ENCODE measurements at regions not wholly inside any gene's neighbourhood (a gene's known extent, or its start where the extent isn't known, plus 50 kb on each side); places are given as distances from the start of the nearest gene placed in this dataset.
"Not testable (repeated sequence)": the region's sequence is repeated elsewhere in the genome, so short reads cannot be mapped to it uniquely, and the experiment has no call there.

- Histone ChIP-seq H3K36me3 (no peaks in the 10 kb centered on the region), H3K27me3 (no peaks in the 10 kb centered on the region), H3K4me2 (no peak overlapping the region), H3K27ac (no peak overlapping the region), H4K20me1 (no peaks in the 10 kb centered on the region; a peak in 1 of 22 replicates), H3K9me3 (replicated peaks in 1 of 11) (no peaks in the 10 kb centered on the region), H3K4me1 (no peaks in the 10 kb centered on the region), H3K9ac (no peak overlapping the region), H3K4me3 (no peak overlapping the region)
- no peak for TF ChIP-seq Cebpa-rat (IDR thresholded peaks at IDR 0.05)
Measured at GRCh38 chr13:109326601-109327000, 459.8 kb downstream of the IRS2 start.

- TF ChIP-seq Cebpa-rat (IDR thresholded peaks at IDR 0.05), result no peak
- Histone ChIP-seq H3K9me3 (replicated peaks in 1 of 11) (peaks cover 13 to 17% (median 16%) of the 10 kb centered on the region in 11 experiments), H3K4me2 (no peak overlapping the region), H3K36me3 (no peaks in the 10 kb centered on the region; a peak in 1 of 22 replicates), H4K20me1 (no peaks in the 10 kb centered on the region), H3K27me3 (no peaks in the 10 kb centered on the region), H3K4me3 (no peak overlapping the region), H3K9ac (no peak overlapping the region), H3K27ac (no peak overlapping the region), H3K4me1 (no peaks in the 10 kb centered on the region)
Measured at GRCh38 chr13:109323338-109323737, 463.0 kb downstream of the IRS2 start.

DNA sequence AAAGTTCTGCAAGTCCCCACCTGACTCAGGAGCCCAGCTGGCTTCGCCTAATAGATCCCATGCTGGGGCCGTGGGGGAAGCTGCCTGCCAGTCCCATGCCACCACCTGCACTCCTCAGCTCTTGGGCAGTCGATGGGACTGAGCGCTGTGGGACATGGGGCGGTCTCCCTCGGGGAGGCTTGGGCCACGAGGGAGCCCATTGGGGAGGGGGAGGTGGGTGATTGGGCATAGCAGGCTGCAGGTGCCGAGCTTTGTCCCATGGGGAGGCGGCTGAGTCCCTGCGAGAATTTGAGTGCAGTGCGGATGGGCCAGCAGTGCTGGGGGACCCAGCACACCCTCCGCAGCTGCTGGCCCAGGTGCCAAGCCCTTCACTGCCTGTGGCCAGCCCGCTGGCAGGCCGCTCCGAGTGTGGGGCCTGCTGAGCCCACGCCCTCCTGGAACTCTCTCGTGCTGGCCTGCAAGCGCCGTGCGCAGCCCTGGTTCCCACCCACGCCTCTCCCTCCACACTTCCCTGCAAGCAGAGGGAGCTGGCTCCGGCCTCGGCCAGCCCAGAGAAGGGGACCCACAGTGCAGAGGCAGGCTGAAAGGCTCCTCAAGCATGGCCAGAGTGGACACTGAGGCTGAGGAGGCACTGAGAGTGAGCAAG is 467.3 kb downstream of the IRS2 start:
- H3K27ac ChIP-seq, result no peak overlapping the region
- H3K27me3 ChIP-seq, result no peaks in the 10 kb centered on the region
- no peak overlapping the region for H3K4me2 ChIP-seq
- H4K20me1 ChIP-seq, result no peaks in the 10 kb centered on the region
- no peaks in the 10 kb centered on the region; a peak in 1 of 22 replicates for H3K36me3 ChIP-seq
- H3K4me1 ChIP-seq, result no peaks in the 10 kb centered on the region
- H3K4me3 ChIP-seq, result no peak overlapping the region
- H3K9ac ChIP-seq, result no peak overlapping the region
- TF ChIP-seq Cebpa-rat (IDR thresholded peaks at IDR 0.05), result no peak
- H3K9me3 ChIP-seq (replicated peaks in 1 of 11), result peaks cover 18 to 34% (median 29%) of the 10 kb centered on the region in 11 experiments

GRCh38 chr13:109315481-109315880 is 470.9 kb downstream of the IRS2 start:
- no peak overlapping the region for H3K27ac ChIP-seq
- H3K4me2 ChIP-seq, result no peak overlapping the region
- H3K36me3 ChIP-seq, result no peaks in the 10 kb centered on the region; a peak in 1 of 22 replicates
- H3K27me3 ChIP-seq, result no peaks in the 10 kb centered on the region
- no peak overlapping the region for H3K9ac ChIP-seq
- TF ChIP-seq Cebpa-rat (IDR thresholded peaks at IDR 0.05), result no peak
- H3K4me1 ChIP-seq, result no peaks in the 10 kb centered on the region
- no peaks in the 10 kb centered on the region for H4K20me1 ChIP-seq
- H3K4me3 ChIP-seq, result no peak overlapping the region
- H3K9me3 ChIP-seq (replicated peaks in 1 of 11), result peaks cover 23 to 42% (median 33%) of the 10 kb centered on the region in 11 experiments

GRCh38 chr13:109314101-109314500 is 472.3 kb downstream of the IRS2 start:
- peaks cover 16 to 33% (median 25%) of the 10 kb centered on the region in 11 experiments for H3K9me3 ChIP-seq (replicated peaks in 1 of 11)
- H3K4me2 ChIP-seq, result no peak overlapping the region

DNA sequence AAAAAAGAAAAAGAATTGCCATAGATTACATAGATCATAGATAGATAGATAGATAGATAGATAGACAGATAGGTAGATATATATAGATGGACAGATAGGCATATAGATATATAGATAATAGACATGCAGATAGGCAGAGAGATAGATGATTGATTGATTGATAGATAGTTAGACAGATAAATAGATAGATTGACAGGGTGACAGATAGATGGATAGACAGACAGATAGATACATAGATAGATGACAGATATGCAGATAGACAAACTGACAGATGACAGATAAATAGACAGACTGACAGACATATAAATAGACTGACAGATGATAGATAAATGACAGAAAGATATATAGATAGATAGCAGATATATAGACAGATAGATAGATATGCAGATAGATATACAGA is 474.0 kb downstream of the IRS2 start:
- no peak overlapping the region for H3K4me3 ChIP-seq
- H3K4me2 ChIP-seq, result no peak overlapping the region
- no peaks in the 10 kb centered on the region for H3K36me3 ChIP-seq
- no peaks in the 10 kb centered on the region for H4K20me1 ChIP-seq
- H3K9me3 ChIP-seq (replicated peaks in 1 of 11), result peaks cover 5 to 18% (median 12%) of the 10 kb centered on the region in 11 experiments; a peak in 17 of 22 replicates
- no peaks in the 10 kb centered on the region for H3K4me1 ChIP-seq
- H3K9ac ChIP-seq, result no peak overlapping the region
- H3K27me3 ChIP-seq, result no peaks in the 10 kb centered on the region
- no peak overlapping the region for H3K27ac ChIP-seq
- TF ChIP-seq Cebpa-rat (IDR thresholded peaks at IDR 0.05), result no peak

More at GRCh38 chr13:109314101-109314500, 472.3 kb downstream of the IRS2 start:
- no peak overlapping the region for H3K27ac ChIP-seq
- no peaks in the 10 kb centered on the region for H3K4me1 ChIP-seq
- no peaks in the 10 kb centered on the region; a peak in 1 of 22 replicates for H3K36me3 ChIP-seq
- no peaks in the 10 kb centered on the region for H4K20me1 ChIP-seq
- no peak for TF ChIP-seq Cebpa-rat (IDR thresholded peaks at IDR 0.05)
- H3K27me3 ChIP-seq, result no peaks in the 10 kb centered on the region
- H3K9ac ChIP-seq, result no peak overlapping the region
- H3K4me3 ChIP-seq, result no peak overlapping the region

DNA sequence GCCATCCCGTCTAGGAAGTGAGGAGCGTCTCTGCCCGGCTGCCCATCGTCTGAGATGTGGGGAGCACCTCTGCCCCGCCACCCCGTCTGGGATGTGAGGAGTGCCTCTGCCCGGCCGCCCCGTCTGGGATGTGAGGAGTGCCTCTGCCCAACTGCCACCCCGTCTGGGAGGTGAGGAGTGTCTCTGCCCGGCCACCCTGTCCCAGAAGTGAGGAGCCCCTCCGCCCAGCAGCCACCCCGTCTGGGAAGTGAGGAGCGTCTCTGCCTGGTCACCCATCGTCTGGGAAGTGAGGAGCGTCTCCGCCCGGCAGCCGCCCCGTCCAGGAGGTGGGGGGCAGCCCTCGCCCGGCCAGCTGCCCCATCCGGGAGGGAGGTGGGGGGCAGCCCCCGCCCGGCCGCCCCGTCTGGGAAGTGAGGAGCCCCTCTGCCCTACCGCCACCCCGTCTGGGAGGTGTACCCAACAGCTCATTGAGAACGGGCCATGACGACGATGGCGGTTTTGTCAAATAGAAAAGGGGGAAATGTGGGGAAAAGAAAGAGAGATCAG is 474.9 kb downstream of the IRS2 start:
- H3K4me2 ChIP-seq; H3K4me1 ChIP-seq; H3K9ac ChIP-seq; H3K4me3 ChIP-seq; H3K27me3 ChIP-seq; H3K9me3 ChIP-seq (replicated peaks in 1 of 11); H4K20me1 ChIP-seq; H3K36me3 ChIP-seq; H3K27ac ChIP-seq: not testable (repeated sequence)

DNA sequence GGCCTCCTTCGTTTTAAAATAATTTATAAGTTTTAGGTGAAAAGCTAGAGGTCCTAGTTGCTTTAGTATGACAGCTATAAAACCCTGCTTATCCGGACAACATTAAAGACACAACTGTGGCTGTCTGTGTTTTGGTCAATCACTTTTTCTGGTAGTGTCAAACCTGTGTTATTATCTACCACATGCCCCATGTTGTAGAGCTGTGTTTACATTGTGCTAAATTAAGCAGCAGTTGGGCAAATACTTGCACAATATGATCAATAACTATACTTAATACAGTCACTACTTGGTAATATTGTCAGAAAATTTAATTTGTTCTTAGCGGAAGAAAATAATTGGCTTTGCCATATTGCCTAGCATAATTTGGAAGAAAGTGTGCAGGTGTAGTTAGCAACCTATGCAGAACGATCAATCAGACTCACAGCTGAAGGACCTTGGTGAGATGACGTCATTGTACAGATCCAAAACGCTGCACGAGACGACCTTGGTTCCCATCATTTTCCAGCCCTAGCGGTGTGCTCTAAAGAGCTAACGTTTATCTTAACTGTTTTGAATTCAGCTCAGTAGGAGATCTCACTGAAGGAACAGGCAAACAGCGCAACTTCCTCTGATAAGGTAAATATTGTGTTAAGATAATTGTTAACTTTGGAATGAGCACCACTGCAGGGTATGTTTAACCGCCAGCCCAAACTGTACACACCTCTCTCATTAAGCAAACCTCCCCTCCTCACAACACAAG is 476.6 kb downstream of the IRS2 start:
- peaks cover 4 to 9% (median 5%) of the 10 kb centered on the region in 11 experiments; a peak in 16 of 22 replicates for H3K9me3 ChIP-seq (replicated peaks in 1 of 11)
- no peaks in the 10 kb centered on the region for H3K27me3 ChIP-seq
- no peaks in the 10 kb centered on the region for H3K4me1 ChIP-seq
- H3K4me2 ChIP-seq, result no peak overlapping the region
- no peaks in the 10 kb centered on the region for H3K36me3 ChIP-seq
- no peak overlapping the region for H3K9ac ChIP-seq
- TF ChIP-seq Cebpa-rat (IDR thresholded peaks at IDR 0.05), result no peak
- no peak overlapping the region for H3K4me3 ChIP-seq
- no peaks in the 10 kb centered on the region for H4K20me1 ChIP-seq
- H3K27ac ChIP-seq, result no peak overlapping the region

- no peak overlapping the region for H3K9ac ChIP-seq
- H3K9me3 ChIP-seq (replicated peaks in 1 of 11), result peaks cover 4 to 9% (median 5%) of the 10 kb centered on the region in 11 experiments; a peak in 16 of 22 replicates
- no peaks in the 10 kb centered on the region for H3K27me3 ChIP-seq
- no peak overlapping the region for H3K4me3 ChIP-seq
- no peak for TF ChIP-seq Cebpa-rat (IDR thresholded peaks at IDR 0.05)
- no peak overlapping the region for H3K27ac ChIP-seq
- H3K4me1 ChIP-seq, result no peaks in the 10 kb centered on the region
- no peaks in the 10 kb centered on the region for H3K36me3 ChIP-seq
- H3K4me2 ChIP-seq, result no peak overlapping the region
- no peaks in the 10 kb centered on the region for H4K20me1 ChIP-seq
Measured at GRCh38 chr13:109307027-109307426, 479.4 kb downstream of the IRS2 start.

Measured in BLaER1 treated with 17β-estradiol and CSF1 and Interleukin-3, amounts not matched to agents 10 nM and 100 nM (cell line).